COLO668 (cell line): ENCODE measurements at regions not wholly inside any gene's neighbourhood (a gene's known extent, or its start where the extent isn't known, plus 50 kb on each side); places are given as distances from the start of the nearest gene placed in this dataset.
A peak's percentile ranks its signal among the peaks of the same experiment; 100 is the strongest.

Experiments
- DNase-seq: peaks from one replicate; lab custom pipeline; 2025; ENCODE audit not compliant: unreplicated experiment; lab: John Stamatoyannopoulos, UW

DNA sequence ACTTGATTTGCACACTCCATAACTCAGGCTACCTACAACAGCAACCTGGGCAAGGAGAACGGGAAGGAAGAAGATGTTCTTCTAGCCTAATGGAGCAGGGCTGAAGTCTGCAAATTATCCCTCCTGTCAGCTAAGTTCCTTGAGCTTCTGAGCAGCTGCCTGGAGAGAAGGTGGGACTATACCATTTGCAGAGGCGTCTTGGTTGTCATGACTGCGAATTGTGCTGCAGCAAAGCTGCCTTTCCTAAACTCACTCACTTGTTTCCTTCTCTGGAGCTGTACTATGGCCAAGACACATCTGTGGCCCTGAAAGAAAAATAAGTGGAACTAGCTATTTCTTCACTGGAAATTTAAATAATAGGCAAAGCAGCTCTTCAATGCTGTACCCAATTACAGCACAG is 682.4 kb upstream of the GRIA3 start:
- DNase-seq = no peak

GRCh38 chrX:122504026-122504425 is 680.1 kb upstream of the GRIA3 start:
- DNase-seq = no peak

DNA sequence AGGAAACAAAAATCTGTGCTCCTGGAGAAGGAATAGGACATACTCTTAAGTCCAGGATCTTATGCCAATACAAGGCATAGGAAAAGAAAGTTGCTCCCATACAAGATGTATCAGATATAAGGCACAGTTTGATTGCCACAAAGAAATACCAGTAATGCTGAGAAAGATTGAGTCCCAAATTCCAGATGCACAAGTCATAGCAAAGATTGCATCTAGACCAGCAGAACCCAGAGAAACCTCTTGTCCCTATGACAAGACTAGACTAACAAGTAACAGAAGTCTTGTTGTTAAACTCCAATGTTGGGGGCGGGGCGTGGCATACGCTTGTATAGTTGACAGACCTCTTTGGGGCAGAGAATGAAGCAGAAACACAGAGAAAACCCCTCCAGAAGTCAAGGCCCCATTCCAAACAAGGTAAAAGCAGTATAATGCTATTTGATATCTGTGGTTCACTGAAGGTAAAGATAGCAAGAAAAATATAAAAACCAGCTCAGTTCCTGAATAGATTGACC is 671.5 kb upstream of the GRIA3 start:
- DNase-seq = no peak

- DNase-seq = no peak
Measured at GRCh38 chrX:122517786-122518185, 666.3 kb upstream of the GRIA3 start.

- DNase-seq = no peak
Measured at GRCh38 chrX:122545778-122546177, 638.3 kb upstream of the GRIA3 start.

- DNase-seq = no peak
Measured at GRCh38 chrX:122546269-122546668, 637.8 kb upstream of the GRIA3 start.

DNA sequence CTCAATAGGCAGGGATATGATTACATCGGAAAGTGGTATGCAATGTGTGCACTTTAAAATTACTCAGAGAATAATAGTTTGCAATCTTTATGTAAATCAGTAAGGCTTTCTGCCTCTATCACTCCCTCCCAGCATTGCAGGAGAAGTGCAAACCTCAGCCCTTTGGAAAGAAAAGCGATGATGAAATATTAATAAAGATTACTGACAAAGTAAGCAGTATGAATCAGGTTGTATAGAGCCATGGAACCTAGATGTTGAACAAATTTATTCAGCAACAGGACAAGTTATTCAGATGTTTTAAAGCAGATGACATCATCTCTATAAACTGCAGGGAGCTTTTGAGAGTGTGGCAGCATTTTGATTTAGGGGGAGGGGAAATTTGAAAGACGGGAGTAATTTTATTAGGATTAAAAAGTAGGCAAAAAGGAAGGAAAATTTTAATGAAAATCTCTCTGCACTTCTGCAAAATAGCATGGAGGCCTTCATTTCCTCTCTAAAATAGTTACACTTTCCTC is 631.7 kb upstream of the GRIA3 start:
- no peak for DNase-seq

DNA sequence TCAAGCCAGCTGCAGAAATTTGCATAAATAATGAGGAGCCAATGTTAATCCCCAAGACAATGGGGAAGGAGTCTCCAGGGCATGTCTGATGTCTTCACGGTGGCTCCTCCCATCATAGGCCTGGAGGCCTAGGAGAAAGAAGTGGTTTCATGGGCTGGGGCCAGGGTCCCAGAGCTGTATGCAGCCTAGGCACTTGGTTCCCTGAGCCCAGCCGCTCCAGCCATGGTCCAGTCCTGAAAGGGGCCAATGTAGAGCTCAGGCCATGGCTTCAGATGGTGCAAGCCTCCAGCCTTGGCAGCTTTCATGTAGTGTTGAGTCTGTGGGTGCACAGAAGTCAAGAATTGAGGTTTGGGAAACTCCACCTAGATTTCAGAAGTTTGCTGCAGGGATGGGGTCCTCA is 628.2 kb upstream of the GRIA3 start:
- no peak for DNase-seq

GRCh38 chrX:122565952-122566351 is 618.1 kb upstream of the GRIA3 start:
- no peak for DNase-seq

GRCh38 chrX:122566401-122566800 is 617.7 kb upstream of the GRIA3 start:
- no peak for DNase-seq

DNA sequence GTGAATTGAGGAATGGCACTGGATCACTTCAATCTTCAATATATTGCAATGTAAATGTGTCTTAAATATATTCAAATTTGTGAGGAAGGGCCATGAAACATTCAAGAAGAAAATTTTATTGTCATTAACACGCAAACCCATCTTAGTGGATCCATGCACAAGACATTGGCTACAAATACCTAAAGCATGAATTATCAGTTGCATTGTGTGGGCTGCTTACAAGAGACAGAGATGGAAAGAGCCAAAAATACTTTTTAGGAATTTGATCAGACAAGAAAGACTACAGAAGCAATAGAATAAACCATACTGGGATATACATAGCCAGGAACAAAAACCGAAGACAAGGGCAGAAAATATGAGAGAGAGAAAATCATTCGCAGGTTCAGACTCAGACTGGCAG is 616.2 kb upstream of the GRIA3 start:
- no peak for DNase-seq

GRCh38 chrX:122572461-122572860 is 611.6 kb upstream of the GRIA3 start:
- no peak for DNase-seq

DNA sequence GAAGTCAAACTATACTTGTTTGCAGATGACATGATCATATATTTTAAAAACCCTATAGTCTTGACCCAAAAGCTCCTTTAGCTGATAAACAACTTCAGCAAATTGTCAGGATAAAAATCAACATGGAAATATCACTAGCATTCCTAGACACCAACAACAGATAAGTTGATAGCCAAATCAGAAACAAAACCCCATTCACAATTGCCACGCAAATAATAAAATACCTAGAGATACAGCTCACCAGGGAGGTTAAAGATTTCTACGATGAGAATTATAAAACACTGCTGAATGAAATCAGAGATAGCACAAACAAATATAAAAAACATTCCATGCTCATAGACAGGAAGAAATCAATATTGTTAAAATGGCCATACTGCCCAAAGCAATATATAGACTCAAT is 605.0 kb upstream of the GRIA3 start:
- no peak for DNase-seq

- DNase-seq = no peak
Measured at GRCh38 chrX:122579526-122579925, 604.6 kb upstream of the GRIA3 start.

GRCh38 chrX:122582280-122582974 is 601.7 kb upstream of the GRIA3 start:
- DNase-seq = no peak

GRCh38 chrX:122582975-122583305 is 601.1 kb upstream of the GRIA3 start:
- DNase-seq = no peak

- peak; percentile 44 for DNase-seq
Measured at GRCh38 chrX:122583551-122583950, 600.5 kb upstream of the GRIA3 start.

GRCh38 chrX:122584981-122585380 is 599.1 kb upstream of the GRIA3 start:
- no peak for DNase-seq

GRCh38 chrX:122586831-122587230 is 597.2 kb upstream of the GRIA3 start:
- DNase-seq = no peak

DNA sequence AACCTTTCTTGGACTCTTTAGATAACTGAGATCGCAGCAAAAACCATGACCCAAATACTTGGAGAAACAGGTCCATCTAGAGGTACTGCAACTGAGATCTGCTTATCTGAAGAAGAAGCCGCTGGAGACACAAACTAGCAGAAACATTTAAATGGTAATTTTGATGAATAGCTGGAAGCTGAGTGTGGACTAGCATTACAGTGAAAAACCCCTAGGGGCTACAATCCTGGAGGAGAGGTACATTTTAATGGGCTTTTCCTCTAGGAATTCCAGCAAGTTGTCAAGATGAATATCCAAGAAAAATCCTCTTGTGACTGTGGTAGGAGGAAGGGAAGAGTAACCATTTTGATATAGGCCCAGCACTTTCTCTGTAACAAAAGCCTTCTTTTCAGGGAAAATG is 592.5 kb upstream of the GRIA3 start:
- DNase-seq = no peak

DNA sequence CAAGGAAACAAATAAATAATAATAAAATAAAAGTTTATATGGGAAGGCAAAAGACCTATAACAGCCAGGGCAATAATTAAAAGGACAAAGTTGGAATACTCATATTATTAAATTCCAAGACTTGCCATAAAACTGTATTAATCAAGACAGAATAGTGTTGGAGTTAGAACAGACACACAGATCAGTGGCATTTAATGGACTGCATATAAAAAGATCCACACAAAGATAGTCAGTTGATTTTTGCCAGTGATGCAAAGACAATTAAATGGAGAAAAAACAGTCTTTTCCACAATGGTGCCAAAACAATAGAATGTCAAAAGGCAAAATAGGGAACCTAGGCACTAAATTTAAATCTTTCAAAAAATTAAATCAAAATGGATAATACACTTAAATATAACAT is 587.1 kb upstream of the GRIA3 start:
- DNase-seq = no peak

DNA sequence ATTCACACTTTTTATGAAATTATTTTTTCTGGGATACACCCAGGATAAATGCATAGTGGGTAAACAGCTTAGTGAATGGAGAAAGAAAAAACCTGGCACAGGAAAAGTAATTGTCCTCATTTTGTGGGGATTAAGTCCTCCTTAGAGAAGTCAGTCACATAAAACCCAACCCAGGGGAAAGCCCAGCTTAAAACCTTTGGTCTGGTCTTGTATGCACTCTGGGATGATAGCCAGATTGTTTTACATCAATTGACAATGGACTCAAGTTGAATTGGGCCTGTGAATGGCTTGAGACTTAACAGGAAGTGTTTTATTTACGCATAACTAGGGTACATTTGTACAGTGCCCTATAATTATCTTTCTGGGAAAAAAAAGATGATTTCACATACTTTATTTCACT is 561.3 kb upstream of the GRIA3 start:
- peak; percentile 1 for DNase-seq

GRCh38 chrX:122625239-122625638 is 558.8 kb upstream of the GRIA3 start:
- DNase-seq = no peak
